Inflammatory macrophage (primary cell): ENCODE measurements at regions not wholly inside any gene's neighbourhood (a gene's known extent, or its start where the extent isn't known, plus 50 kb on each side); places are given as distances from the start of the nearest gene placed in this dataset.
A peak's percentile ranks its signal among the peaks of the same experiment; 100 is the strongest.
"Not testable (repeated sequence)": the region's sequence is repeated elsewhere in the genome, so short reads cannot be mapped to it uniquely, and the experiment has no call there.

Source experiments
- DNase-seq, 2 donors: peaks; one replicate each; pipeline ENCODE4 v3.0.0-alpha.2; 2020 to 2022

DNA sequence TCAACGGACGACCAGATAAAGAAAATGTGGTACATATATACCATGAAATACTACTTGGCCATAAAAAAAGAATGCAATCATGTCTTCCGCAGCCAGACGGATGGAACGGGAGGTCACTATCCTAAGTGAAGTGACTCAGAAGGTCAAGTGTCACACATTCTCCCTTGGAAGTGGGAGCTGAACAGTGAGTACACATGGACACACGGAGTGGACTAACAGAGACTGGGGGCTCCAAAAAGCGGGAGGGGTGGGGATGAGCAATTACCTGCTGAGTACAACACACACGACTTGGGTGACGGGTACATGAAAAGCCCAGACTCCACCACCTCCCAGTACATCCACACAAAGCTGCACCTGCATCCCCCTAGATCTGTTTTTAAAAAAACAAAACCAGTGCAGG, 62.5 kb upstream of the TNK2 start:
- not testable (repeated sequence) for DNase-seq

DNA sequence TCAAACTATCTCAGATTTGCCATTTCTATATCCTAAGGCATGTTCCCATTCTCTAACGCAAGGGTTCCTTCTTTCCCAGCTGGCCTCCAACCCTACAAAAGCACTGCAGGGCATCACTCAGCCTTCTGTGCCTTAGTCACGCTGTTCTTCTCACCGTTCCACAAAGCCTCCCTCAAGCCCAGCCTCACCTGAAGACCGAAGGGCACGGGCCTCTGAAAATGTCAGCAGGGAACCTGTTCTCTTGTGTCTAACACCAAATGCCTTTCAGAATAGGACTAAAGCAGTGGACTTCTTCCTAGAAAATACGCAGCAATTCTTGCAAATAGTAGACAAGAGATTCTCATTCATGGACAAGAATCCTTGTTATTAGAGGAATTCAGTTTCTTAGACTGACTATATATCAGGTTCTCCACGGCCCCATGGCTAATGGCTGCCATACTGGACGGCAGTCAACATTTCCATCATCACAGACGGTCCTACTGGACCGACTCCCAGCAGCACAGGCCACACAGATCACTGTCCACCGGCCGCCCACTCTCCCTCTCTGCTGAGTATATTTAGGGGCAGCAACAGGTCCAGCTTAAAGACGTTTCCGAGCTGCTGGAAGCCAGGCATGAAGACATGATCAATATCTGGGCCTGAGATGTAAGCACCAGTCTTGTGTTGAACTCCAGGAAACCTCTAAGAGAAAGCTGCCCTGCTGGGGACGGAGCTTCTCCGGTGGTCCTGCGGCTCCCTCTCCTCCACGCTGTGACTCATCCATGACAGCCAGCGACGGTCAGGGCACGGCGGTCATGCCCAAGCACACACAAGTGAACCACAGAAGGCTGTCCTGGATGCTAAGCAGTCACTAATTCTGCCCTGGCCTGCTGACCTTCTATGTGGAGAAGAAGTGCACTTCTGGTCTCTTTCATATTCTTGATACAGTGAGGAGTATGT, 61.8 kb upstream of the TNK2 start:
- peak in 1 of 2 donors; percentile 2 for DNase-seq

DNA sequence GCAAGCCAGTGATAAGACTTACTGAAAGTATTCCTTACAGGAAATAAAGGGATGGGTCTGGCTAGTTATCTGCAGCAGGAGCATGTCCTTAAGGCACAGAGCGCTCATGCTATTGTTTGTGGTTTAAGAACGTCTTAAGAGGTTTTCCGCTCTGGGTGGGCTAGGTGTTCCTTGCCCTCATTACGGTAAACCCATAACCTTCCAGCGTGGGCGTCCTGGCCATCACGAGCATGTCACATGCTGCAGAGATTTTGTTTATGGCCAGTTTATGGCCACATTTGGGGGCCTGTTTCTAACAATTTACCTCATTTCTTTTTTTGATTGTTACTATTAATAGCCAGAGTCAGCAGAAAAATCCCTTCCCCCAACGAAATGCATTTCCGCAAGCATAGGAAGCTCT, 61.0 kb upstream of the TNK2 start:
- not testable (repeated sequence) for DNase-seq

DNA sequence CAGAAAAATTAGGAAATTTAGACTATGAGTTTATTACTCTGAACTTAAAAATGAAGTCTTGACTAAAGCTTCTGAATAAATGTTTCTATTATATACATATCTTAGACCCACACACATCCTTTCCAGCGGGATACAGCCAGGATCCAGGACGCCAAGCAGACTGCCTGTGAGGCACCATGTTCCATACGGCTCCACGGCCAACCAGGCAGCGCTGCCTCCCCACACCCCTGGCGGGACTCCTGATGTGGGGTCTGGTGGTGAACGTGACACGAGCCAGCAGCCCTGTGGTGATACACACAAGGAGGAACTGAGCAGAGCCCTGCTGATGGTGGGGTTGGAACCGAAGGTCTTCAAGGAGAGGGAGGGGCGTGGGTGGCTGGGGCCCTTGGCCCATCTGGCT, 59.8 kb upstream of the TNK2 start:
- not testable (repeated sequence) for DNase-seq

DNA sequence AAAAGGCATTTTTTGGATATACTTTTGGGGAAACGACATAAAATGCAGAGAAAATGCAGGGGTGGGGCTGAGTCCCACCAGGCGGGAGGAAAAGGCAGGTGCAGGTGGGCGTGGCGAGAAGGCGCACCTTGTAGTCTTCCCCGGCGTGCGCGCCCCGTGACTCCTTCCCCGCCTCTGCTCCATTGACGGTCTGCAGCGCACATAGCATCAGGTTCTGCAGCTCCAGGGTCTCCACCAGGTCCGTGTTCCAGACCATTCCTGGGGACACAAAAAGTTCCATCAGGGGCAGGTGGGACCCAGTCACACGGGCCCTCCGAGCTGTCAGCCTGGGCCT, 59.0 kb upstream of the TNK2 start:
- not testable (repeated sequence) for DNase-seq

DNA sequence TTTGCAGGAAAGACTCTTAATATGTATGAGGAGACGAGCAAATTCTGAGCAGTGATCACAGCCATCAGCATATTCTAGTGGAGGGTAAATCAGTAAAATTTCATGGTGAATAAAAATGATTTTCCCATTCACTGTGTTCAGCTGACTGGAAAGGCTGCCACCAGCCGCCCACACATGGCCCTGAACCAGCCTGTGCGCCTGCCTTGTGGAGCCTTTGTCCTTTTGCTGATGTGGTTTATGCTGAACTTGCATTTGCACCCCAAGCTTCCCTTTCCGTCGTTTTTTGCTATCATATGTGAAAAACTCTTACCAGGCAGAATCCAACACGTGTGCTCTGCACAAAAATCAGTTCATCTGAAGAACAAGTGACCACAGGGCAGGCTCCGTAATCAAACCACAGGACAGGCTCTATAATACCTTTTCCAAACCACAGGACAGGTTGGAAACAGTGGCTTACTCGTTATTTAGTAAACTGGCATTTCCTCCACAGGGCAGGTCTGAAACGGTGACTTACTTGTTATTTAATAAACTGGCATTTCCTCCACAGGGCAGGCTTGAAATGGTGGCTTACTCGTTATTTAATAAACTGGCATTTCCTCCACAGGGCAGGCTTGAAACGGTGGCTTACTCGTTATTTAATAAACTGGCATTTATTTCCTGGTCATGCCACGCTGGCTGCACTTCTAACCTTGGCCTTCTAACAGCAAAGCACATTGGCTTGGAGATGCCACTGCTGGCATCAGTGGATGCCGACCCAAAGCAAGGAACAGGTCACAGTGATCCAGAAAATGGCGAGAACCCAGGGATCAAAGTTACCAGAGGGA, 58.4 kb upstream of the TNK2 start:
- DNase-seq = not testable (repeated sequence)

DNA sequence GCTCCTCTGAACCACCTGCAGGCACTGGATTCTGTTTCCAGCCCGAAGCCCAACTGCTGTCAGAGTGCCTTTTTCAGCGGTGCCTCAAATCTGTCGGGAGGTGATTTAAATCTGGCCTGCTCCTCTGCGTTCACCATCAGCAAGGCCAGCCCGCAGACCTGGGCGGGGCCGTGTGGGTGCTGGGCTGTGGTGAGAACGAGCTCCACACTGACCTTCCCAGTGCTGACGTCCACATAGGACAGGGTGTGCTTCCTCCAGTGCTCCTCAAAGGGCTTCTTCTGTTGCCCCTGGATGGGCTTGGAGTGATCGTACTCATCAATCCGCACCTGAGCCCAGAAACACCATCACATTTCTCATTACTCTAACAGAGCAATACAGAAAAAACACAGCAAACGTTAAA, 56.9 kb upstream of the TNK2 start:
- DNase-seq = not testable (repeated sequence)

DNA sequence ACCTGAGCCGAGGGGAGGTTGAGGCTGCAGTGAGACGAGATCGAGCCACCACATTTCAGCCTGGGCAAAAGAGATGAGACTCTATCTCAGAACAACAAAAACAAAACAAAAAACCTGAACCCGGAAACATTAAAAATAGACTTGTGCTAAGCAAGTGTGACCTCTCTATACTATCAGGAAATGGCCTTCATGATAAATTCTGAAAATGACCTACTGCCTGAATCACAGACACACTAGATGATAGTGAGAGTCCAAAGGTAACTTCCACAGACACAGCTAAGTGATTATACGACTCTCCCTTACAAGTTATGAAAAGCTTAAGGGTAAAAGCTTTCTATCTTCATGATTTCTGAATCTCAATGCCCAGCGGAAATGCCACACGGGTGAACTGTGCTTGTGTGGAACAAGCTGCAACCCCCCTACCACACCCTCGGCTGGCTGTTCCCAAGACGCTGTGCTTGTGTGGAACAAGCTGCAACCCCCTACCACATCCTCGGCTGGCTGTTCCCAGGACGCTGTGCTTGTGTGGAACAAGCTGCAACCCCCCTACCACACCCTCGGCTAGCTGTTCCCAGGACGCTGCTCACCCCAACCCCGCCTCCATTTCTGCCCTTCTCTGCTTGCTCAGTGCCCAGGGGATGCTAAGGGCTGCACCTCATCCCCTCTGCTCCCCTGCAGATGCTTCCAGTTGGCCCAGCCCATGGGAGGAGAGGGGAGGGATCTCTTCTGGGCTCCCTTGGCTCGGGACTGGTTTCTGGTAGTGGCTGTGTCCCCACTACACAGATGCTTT, 56.2 kb upstream of the TNK2 start:
- not testable (repeated sequence) for DNase-seq

DNA sequence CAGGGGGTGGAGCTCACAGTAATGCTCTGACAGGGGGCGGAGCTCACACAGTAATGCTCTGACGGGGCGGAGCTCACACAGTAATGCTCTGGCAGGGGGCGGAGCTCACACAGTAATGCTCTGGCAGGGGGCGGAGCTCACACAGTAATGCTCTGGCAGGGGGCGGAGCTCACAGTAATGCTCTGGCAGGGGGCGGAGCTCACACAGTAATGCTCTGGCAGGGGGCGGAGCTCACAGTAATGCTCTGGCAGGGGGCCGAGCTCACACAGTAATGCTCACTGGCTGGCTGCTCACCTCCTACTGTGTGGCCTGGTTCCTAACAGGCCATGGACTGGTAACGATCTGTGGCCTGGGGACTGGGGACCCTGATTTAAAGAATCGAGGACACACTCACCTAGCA, 53.9 kb upstream of the TNK2 start:
- DNase-seq = not testable (repeated sequence)

DNA sequence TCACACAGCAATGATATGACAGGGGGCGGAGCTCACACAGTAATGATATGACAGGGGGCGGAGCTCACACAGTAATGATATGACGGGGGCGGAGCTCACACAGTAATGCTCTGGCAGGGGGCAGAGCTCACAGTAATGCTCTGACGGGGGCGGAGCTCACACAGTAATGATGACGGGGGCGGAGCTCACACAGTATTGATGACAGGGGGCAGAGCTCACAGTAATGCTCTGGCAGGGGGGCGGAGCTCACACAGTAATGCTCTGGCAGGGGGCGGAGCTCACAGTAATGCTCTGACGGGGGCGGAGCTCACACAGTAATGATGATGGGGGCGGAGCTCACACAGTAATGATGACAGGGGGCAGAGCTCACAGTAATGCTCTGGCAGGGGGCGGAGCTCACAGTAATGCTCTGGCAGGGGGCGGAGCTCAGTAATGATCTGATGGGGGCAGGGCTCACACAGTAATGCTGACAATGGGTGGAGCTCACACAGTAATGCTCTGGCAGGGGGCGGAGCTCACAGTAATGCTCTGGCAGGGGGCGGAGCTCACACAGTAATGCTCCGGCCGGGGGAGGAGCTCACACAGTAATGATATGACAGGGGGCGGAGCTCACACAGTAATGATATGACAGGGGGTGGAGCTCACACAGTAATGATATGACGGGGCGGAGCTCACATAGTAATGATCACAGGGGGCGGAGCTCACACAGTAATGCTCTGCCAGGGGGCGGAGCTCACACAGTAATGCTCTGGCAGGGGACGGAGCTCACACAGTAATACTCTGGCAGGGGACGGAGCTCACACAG, 52.8 kb upstream of the TNK2 start:
- DNase-seq = peak in 1 of 2 donors; percentile 46

DNA sequence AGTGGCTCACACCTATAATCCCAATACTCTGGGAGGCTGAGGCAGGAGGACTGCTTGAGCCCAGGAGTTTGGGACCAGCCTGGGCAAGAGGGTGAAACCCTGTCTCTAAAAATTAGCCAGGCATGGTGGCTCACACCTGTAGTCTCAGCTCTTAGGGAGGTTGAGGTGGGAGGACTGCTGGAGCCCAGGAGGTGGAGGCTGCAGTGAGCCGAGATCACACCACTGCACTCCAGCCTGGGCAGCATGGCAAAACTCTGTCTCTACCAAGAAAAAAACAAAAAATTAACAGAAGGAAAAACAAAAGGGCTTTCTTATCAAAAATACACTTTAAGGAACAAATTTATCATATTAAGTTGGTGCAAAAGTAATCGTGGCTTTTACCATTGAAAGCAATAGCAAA, 51.8 kb upstream of the TNK2 start:
- DNase-seq = not testable (repeated sequence)

DNA sequence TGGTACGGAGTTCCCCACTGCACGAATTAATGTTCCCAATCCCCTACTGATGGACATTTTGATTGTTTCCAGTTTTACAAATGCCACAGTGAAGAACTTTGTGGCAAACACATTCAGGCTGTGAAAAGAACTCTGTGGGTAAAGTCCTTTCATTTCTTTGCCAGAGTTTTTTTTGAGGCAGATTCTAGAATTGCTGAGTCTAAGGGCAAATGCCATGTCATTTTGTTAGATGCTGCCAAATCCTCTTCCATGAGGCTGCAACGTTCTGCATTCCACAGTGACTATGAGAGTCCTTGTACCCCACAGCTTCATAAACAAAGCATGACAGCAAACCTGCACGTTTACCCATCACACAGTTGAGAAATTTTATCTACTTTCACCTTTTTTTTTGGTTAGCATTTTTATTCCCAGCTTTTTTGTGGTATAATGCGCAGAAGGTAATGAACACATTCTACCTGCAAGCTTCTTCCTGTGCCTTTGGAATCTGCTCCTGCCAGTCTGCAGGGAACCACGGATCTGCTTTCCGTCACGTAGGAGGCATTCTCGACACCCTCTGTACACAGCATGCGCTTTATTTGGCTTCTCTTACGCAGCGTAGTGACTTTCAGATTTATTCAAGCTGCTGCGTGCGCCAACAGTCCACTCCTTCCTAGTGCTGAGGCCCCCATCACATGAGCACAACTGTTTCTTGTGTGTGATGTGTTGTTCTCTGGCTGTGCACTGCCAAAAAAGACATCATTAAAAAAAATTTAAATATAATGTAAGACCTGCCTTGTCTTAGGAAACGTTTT, 51.2 kb upstream of the TNK2 start:
- DNase-seq = not testable (repeated sequence)

DNA sequence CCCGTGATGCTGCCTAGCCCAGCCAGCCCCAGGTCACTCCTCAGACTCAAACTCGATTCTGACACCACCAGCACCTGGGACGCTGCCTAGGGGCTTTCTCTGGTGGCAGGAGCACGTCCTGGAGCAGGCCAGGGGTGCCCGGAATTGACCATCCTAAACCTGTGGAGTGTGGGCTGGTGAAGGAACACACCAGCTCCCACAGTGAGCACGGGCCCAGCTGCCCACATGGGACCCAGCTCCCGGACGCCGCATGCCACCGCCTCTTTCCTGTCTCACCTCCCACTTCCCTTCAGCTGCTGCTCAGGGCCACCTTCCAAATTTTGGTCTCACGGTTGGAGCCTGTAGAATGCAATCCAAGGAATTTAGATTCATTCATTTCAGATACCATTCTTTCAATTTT, 50.4 kb upstream of the TNK2 start:
- peak in 1 of 2 donors; percentile 34 for DNase-seq
